IPS-20b (cell line): ENCODE measurements at regions not wholly inside any gene's neighbourhood (a gene's known extent, or its start where the extent isn't known, plus 50 kb on each side); places are given as distances from the start of the nearest gene placed in this dataset.
"Not testable (repeated sequence)": the region's sequence is repeated elsewhere in the genome, so short reads cannot be mapped to it uniquely, and the experiment has no call there.

Experiments
- H3K27ac ChIP-seq: one replicate; pipeline ENCODE4 v1.5.1; 2013; ENCODE audit warnings: low read length
- H3K27me3 ChIP-seq: 2 replicates; pipeline ENCODE4 v1.6.1; 2013; ENCODE audit warnings: mild to moderate bottlenecking, low read length, inconsistent platforms; ENCODE audit not compliant: insufficient read depth
- H3K36me3 ChIP-seq: 2 replicates; pipeline ENCODE4 v1.6.1; 2013; ENCODE audit warnings: low read depth, mild to moderate bottlenecking, inconsistent platforms, low read length, moderate library complexity; ENCODE audit not compliant: insufficient read depth
- H3K4me1 ChIP-seq: 2 replicates; pipeline ENCODE4 v1.6.1; 2013; ENCODE audit warnings: mild to moderate bottlenecking, control low read depth, inconsistent platforms, low read length, moderate library complexity; ENCODE audit not compliant: insufficient read depth
- H3K4me3 ChIP-seq: 2 replicates; pipeline ENCODE4 v1.5.1; 2013; ENCODE audit warnings: mild to moderate bottlenecking, low read length, inconsistent platforms
- H3K9ac ChIP-seq: 2 replicates; pipeline ENCODE4 v1.6.1; 2013; ENCODE audit warnings: low read depth, mild to moderate bottlenecking, inconsistent platforms, low read length, moderate library complexity
- H3K9me3 ChIP-seq: 2 replicates; pipeline ENCODE4 v1.6.1; 2013; ENCODE audit warnings: mild to moderate bottlenecking, low read depth, low read length, inconsistent platforms; ENCODE audit not compliant: insufficient read depth

- Histone ChIP-seq H3K9ac (no peak overlapping the region), H3K4me1 (peaks cover 2% of the 10 kb centered on the region; the same call in 1 of the 2 replicates), H3K27ac (no peak overlapping the region), H3K36me3 (no peaks in the 10 kb centered on the region), H3K9me3 (peaks cover 21% of the 10 kb centered on the region), H3K27me3 (no peaks in the 10 kb centered on the region; the same call in 1 of the 2 replicates), H3K4me3 (no peak overlapping the region)
Observed at GRCh38 chr9:20237686-20238085, 384.6 kb downstream of the MLLT3 start.

DNA sequence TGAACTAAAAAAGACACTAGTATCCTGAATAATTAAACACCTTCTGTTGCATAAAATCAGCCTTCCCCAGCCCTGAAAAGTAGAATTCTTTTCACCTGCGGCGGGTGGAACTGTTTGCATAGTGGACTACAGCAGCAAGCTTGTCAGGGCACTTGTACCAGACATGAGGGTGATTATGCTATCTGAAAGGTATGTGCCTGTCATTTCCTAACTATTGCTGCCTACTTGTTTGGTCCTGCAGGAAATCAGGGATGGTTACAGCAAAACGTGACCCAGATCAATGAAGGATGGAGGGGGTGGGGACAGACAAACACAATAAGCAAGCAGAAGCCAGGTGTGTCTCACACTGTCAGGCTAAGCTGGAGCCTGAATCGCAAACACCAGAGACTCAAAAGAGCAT is 385.6 kb downstream of the MLLT3 start:
- Histone ChIP-seq H3K27me3 (no peaks in the 10 kb centered on the region), H3K36me3 (no peaks in the 10 kb centered on the region), H3K9me3 (peaks cover 21% of the 10 kb centered on the region), H3K4me3 (no peak overlapping the region), H3K4me1 (no peaks in the 10 kb centered on the region), H3K9ac (no peak overlapping the region), H3K27ac (no peak overlapping the region)

GRCh38 chr9:20235206-20235605 is 387.1 kb downstream of the MLLT3 start:
- not testable (repeated sequence) for H3K27ac ChIP-seq, H3K4me1 ChIP-seq, H3K4me3 ChIP-seq, H3K36me3 ChIP-seq, H3K9ac ChIP-seq, H3K27me3 ChIP-seq
- H3K9me3 ChIP-seq, result peaks cover 21% of the 10 kb centered on the region

DNA sequence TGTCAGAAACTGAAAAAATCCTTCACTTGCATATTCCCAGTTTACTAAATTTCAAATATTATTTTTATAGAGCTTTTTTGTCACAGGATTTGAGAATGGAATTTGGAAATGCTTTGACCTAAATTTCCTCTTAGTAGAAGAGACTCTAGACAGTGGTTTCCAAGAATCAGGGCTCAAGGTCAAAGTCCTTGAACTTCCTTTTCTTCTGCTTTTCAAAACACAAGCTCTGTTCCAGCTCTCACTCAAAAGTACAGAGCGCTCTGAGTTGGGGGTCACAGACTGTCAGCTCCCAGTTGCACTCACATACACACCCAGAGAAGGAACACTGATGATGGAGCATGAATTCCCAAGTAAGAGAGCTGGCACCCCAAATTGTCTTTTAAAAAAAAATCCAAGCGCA is 394.2 kb downstream of the MLLT3 start:
- Histone ChIP-seq H3K27me3 (no peaks in the 10 kb centered on the region), H3K27ac (no peak overlapping the region), H3K9ac (no peak overlapping the region), H3K4me1 (no peaks in the 10 kb centered on the region), H3K36me3 (no peaks in the 10 kb centered on the region), H3K9me3 (no peaks in the 10 kb centered on the region), H3K4me3 (no peak overlapping the region)

DNA sequence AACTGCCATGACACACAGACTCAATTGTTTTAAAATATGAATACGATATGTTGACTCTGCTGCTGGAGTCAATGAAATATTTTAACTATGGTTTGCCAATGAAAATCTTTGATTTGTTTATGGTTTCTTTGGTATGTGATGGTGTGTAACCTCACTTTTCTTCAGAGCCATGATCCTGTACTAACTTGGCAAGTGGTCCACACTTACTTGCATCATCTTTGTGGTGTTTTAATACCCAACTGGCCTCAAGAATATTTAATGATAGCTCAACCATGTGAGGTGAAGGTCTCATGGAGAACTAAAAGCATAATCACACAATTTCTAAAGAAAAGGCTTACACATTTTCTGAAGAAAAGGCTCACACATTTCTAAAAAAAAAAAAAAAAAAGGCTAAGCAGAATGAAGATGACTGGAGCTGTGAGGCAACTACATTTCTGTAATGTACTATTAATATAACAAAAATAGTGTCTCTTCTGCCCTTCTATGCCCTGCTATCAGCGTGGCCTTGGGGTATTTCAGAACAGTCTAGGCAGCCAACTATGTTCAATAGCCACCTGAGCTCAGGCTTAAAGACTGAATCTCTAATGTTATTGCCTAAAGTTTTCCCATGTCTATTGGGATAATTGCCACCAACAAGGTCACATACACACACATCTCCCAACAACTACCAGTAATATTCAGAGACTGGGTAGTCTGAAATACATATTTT is 395.0 kb downstream of the MLLT3 start:
- Histone ChIP-seq H3K27me3 (no peaks in the 10 kb centered on the region), H3K4me3 (no peak overlapping the region), H3K4me1 (no peaks in the 10 kb centered on the region), H3K27ac (no peak overlapping the region), H3K36me3 (no peaks in the 10 kb centered on the region), H3K9ac (no peak overlapping the region), H3K9me3 (no peaks in the 10 kb centered on the region)

DNA sequence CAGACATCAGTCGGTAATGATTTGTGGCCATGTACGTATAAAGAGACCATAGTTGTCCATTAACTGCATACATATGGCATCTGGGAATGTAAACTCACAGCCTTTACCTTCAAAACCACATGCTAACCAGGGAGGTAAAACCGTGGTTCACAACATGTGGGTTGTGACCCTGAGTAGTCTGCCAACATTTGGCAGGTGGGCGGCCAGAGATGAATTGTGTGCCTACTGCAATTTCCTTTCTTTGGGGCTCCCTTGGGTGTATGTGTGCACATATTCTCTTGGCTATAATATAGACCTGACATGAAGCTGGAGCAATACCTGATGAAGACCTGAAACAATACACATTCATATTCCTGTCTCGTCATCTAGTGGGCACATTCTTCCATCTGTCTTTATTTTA is 396.0 kb downstream of the MLLT3 start:
- Histone ChIP-seq H3K4me1 (no peaks in the 10 kb centered on the region), H3K27ac (no peak overlapping the region), H3K9ac (no peak overlapping the region), H3K36me3 (no peaks in the 10 kb centered on the region), H3K4me3 (no peak overlapping the region), H3K9me3 (no peaks in the 10 kb centered on the region), H3K27me3 (no peaks in the 10 kb centered on the region)

GRCh38 chr9:20225826-20226225 is 396.5 kb downstream of the MLLT3 start:
- no peaks in the 10 kb centered on the region for H3K4me1 ChIP-seq
- H3K9me3 ChIP-seq, result no peaks in the 10 kb centered on the region
- H3K9ac ChIP-seq, result no peak overlapping the region
- H3K27me3 ChIP-seq, result no peaks in the 10 kb centered on the region
- no peak overlapping the region for H3K27ac ChIP-seq
- no peak overlapping the region for H3K4me3 ChIP-seq
- H3K36me3 ChIP-seq, result no peaks in the 10 kb centered on the region

- H3K27me3 ChIP-seq, result no peaks in the 10 kb centered on the region
- no peaks in the 10 kb centered on the region for H3K4me1 ChIP-seq
- H3K27ac ChIP-seq, result no peak overlapping the region
- no peak overlapping the region for H3K4me3 ChIP-seq
- H3K9ac ChIP-seq, result no peak overlapping the region
- H3K9me3 ChIP-seq, result no peaks in the 10 kb centered on the region
- no peaks in the 10 kb centered on the region for H3K36me3 ChIP-seq
Observed at GRCh38 chr9:20224756-20225155, 397.5 kb downstream of the MLLT3 start.

DNA sequence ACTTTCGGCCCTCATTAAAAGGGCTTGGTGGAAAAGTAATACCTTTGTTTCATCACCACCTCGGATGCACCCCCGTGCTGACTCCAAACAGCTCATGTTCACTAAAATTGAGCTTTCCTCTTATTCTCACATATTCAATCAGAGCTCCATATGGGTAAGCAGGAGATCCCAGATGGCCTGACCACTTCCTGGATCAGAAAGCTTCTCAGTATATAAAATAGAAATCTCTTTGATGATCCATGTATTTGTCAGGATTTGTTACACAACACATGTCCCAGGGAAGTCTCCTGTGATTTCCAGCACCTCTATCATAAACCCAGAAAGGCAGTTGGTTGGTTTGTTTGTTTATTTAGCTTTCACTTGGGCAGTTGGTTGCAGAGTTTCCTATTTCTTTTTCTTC is 402.0 kb downstream of the MLLT3 start:
- Histone ChIP-seq H3K27ac (no peak overlapping the region), H3K27me3 (no peaks in the 10 kb centered on the region), H3K9ac (no peak overlapping the region), H3K4me1 (no peaks in the 10 kb centered on the region), H3K36me3 (no peaks in the 10 kb centered on the region), H3K9me3 (no peaks in the 10 kb centered on the region), H3K4me3 (no peak overlapping the region)

- Histone ChIP-seq H3K4me3 (no peak overlapping the region), H3K27ac (no peak overlapping the region), H3K4me1 (no peaks in the 10 kb centered on the region), H3K36me3 (no peaks in the 10 kb centered on the region), H3K9me3 (no peaks in the 10 kb centered on the region), H3K27me3 (no peaks in the 10 kb centered on the region), H3K9ac (no peak overlapping the region)
Observed at GRCh38 chr9:20219437-20219836, 402.9 kb downstream of the MLLT3 start.

- no peak overlapping the region for H3K9ac ChIP-seq
- no peak overlapping the region for H3K4me3 ChIP-seq
- no peaks in the 10 kb centered on the region for H3K9me3 ChIP-seq
- H3K27me3 ChIP-seq, result no peaks in the 10 kb centered on the region
- H3K27ac ChIP-seq, result no peak overlapping the region
- H3K4me1 ChIP-seq, result no peaks in the 10 kb centered on the region
- no peaks in the 10 kb centered on the region for H3K36me3 ChIP-seq
Observed at GRCh38 chr9:20217596-20217995, 404.7 kb downstream of the MLLT3 start.

GRCh38 chr9:20216438-20216837 is 405.9 kb downstream of the MLLT3 start:
- H3K27me3 ChIP-seq, result no peaks in the 10 kb centered on the region
- H3K4me1 ChIP-seq, result no peaks in the 10 kb centered on the region
- no peak overlapping the region for H3K27ac ChIP-seq
- no peaks in the 10 kb centered on the region for H3K9me3 ChIP-seq
- no peak overlapping the region for H3K4me3 ChIP-seq
- H3K9ac ChIP-seq, result no peak overlapping the region
- H3K36me3 ChIP-seq, result no peaks in the 10 kb centered on the region
